WTC11 (cell line): ENCODE measurements at regions not wholly inside any gene's neighbourhood (a gene's known extent, or its start where the extent isn't known, plus 50 kb on each side); places are given as distances from the start of the nearest gene placed in this dataset.

Source experiments
- ETV6 ChIP-seq: sonication (generic); formaldehyde crosslinking; IDR thresholded peaks from 2 replicates; pipeline ENCODE4 v1.8.1; 2022; ENCODE audit warnings: mild to moderate bottlenecking, missing genetic modification reagents
- FOXK1 ChIP-seq: sonication (generic); formaldehyde crosslinking; IDR thresholded peaks from 2 replicates; pipeline ENCODE4 v1.8.0; 2022; ENCODE audit warnings: mild to moderate bottlenecking, moderate library complexity, missing genetic modification reagents
- MXD4 ChIP-seq: fragments of 250-450 bp; sonication (Bioruptor Pico); IDR thresholded peaks from 2 replicates; pipeline ENCODE4 v1.8.0; 2021; ENCODE audit warnings: mild to moderate bottlenecking, moderate library complexity, borderline replicate concordance
- SMAD4 ChIP-seq: sonication (generic); formaldehyde crosslinking; IDR thresholded peaks from 2 replicates; pipeline ENCODE4 v1.8.0; 2022; ENCODE audit warnings: mild to moderate bottlenecking, missing genetic modification reagents
- SP1 ChIP-seq: sonication (generic); formaldehyde crosslinking; conservative IDR thresholded peaks from 2 replicates; pipeline ENCODE4 v1.8.1; 2022; ENCODE audit warnings: missing genetic modification reagents
- TEAD4 ChIP-seq: sonication (generic); formaldehyde crosslinking; IDR thresholded peaks from 2 replicates; pipeline ENCODE4 v1.8.0; 2022; ENCODE audit warnings: mild to moderate bottlenecking, missing genetic modification reagents
- TF ChIP-seq, protein P1 (sequence below): fragments of 200-600 bp; IDR thresholded peaks from 2 replicates; pipeline ENCODE4 v1.8.0; 2022; ENCODE audit warnings: antibody characterized with exemption
- TF ChIP-seq, protein P2 (sequence below): fragments of 250-450 bp; sonication (Bioruptor Pico); IDR thresholded peaks from 2 replicates; pipeline ENCODE4 v1.9.0; 2021; ENCODE audit warnings: mild to moderate bottlenecking

DNA sequence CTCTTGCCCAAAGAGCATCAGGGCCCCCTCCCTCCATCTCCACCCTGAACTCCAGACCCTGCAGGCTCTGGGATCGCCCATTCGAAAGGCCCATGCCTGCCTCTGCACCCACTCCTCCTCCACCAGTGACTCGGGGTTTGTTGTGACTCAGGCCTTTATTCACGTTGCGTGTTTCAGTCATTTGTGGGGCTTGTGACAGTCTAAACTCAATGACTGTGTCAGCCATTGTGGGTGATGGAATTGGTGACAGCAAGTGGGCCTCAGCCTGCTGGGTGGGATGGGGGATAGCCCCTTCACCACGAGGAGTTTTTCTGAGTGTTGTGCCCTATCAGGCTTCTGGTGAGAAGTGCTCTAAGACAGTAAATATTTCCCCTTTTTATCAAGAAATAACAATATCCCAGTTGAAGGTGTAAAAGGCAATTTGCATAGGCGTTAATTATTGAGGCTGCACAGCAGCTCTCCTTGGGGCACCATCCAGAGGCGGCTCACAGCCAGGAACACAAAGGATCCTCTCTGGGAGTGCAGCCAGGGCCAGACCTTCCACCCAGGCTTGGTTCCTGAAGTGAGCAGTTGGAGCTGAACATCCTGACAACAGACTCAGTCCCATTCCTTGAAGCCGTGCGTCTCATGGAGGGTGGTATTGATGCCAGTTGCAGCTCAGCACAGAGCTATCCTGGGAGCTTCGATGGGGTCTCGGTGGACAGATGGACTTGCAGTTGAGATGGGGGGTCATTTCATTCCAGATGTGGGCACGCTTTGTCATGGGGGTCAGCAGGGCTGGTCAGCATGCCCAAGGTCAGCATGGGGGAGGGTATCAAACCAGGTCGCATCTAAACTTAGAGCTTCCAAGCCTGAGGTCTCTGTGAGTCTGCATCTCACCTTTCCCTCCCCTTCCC, 135.6 kb upstream of the CACNA1E start:
- TF ChIP-seq, protein P1, sequence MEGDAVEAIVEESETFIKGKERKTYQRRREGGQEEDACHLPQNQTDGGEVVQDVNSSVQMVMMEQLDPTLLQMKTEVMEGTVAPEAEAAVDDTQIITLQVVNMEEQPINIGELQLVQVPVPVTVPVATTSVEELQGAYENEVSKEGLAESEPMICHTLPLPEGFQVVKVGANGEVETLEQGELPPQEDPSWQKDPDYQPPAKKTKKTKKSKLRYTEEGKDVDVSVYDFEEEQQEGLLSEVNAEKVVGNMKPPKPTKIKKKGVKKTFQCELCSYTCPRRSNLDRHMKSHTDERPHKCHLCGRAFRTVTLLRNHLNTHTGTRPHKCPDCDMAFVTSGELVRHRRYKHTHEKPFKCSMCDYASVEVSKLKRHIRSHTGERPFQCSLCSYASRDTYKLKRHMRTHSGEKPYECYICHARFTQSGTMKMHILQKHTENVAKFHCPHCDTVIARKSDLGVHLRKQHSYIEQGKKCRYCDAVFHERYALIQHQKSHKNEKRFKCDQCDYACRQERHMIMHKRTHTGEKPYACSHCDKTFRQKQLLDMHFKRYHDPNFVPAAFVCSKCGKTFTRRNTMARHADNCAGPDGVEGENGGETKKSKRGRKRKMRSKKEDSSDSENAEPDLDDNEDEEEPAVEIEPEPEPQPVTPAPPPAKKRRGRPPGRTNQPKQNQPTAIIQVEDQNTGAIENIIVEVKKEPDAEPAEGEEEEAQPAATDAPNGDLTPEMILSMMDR: no peak
- TF ChIP-seq FOXK1 (CRISPR knock-in tag) (no peak), ETV6 (CRISPR knock-in tag) (no peak), MXD4 (CRISPR knock-in tag) (no peak), SMAD4 (no peak), SP1 (CRISPR knock-in tag) (no peak), TEAD4 (CRISPR knock-in tag) (no peak)
- TF ChIP-seq, protein P2, sequence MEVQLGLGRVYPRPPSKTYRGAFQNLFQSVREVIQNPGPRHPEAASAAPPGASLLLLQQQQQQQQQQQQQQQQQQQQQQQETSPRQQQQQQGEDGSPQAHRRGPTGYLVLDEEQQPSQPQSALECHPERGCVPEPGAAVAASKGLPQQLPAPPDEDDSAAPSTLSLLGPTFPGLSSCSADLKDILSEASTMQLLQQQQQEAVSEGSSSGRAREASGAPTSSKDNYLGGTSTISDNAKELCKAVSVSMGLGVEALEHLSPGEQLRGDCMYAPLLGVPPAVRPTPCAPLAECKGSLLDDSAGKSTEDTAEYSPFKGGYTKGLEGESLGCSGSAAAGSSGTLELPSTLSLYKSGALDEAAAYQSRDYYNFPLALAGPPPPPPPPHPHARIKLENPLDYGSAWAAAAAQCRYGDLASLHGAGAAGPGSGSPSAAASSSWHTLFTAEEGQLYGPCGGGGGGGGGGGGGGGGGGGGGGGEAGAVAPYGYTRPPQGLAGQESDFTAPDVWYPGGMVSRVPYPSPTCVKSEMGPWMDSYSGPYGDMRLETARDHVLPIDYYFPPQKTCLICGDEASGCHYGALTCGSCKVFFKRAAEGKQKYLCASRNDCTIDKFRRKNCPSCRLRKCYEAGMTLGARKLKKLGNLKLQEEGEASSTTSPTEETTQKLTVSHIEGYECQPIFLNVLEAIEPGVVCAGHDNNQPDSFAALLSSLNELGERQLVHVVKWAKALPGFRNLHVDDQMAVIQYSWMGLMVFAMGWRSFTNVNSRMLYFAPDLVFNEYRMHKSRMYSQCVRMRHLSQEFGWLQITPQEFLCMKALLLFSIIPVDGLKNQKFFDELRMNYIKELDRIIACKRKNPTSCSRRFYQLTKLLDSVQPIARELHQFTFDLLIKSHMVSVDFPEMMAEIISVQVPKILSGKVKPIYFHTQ: no peak
